Astrocyte (in vitro differentiated cells and primary cell): ENCODE measurements at regions not wholly inside any gene's neighbourhood (a gene's known extent, or its start where the extent isn't known, plus 50 kb on each side); places are given as distances from the start of the nearest gene placed in this dataset.

Experiments used
- DNase-seq: peaks from one replicate; pipeline ENCODE4 v3.0.0-alpha.2; 2010; ENCODE audit warnings: low read depth
- FAIRE-seq: peaks from 2 replicates; lab custom pipeline; 2011; peaks lifted over from hg19 to GRCh38; lab: Jason Lieb, UNC
- H2AFZ ChIP-seq: 2 replicates; pipeline ENCODE4 v1.6.0; 2012; ENCODE audit warnings: low read depth, low read length, inconsistent platforms
- H3K27ac ChIP-seq: 2 replicates; pipeline ENCODE4 v1.5.1; 2011; ENCODE audit warnings: low read depth, low read length, inconsistent platforms
- H3K27me3 ChIP-seq: 2 replicates; pipeline ENCODE4 v1.6.0; 2011; ENCODE audit warnings: low read length, inconsistent platforms; ENCODE audit not compliant: insufficient read depth
- H3K36me3 ChIP-seq: 2 replicates; pipeline ENCODE4 v1.5.1; 2011; ENCODE audit warnings: low read length, inconsistent platforms; ENCODE audit not compliant: insufficient read depth
- H3K4me1 ChIP-seq: 2 replicates; pipeline ENCODE4 v1.5.1; 2011; ENCODE audit warnings: low read length, inconsistent platforms; ENCODE audit not compliant: insufficient read depth
- H3K4me2 ChIP-seq: 2 replicates; pipeline ENCODE4 v1.6.0; 2012; ENCODE audit warnings: low read length, inconsistent platforms
- H3K4me3 ChIP-seq: 2 replicates; pipeline ENCODE4 v1.5.1; 2011; ENCODE audit warnings: low read depth, mild to moderate bottlenecking, low read length, inconsistent platforms; ENCODE audit not compliant: insufficient read depth
- H3K79me2 ChIP-seq: 2 replicates; pipeline ENCODE4 v1.6.0; 2012; ENCODE audit warnings: mild to moderate bottlenecking, low read length, inconsistent platforms; ENCODE audit not compliant: insufficient read depth
- H3K9ac ChIP-seq: 2 replicates; pipeline ENCODE4 v1.6.0; 2012; ENCODE audit warnings: mild to moderate bottlenecking, low read length, inconsistent platforms
- H3K9me3 ChIP-seq: 2 replicates; pipeline ENCODE4 v1.5.1; 2012; ENCODE audit warnings: low read depth, mild to moderate bottlenecking, low read length, inconsistent platforms; ENCODE audit not compliant: insufficient read depth
- H4K20me1 ChIP-seq: 2 replicates; pipeline ENCODE4 v1.6.0; 2012; ENCODE audit warnings: low read length, inconsistent platforms; ENCODE audit not compliant: insufficient read depth
- H3K27ac Mint-ChIP-seq: one replicate; pipeline ENCODE4 v1.8.0; 2021; ENCODE audit warnings: mild to moderate bottlenecking, mixed read lengths; ENCODE audit not compliant: unreplicated experiment
- H3K27me3 Mint-ChIP-seq: one replicate; pipeline ENCODE4 v1.8.0; 2021; ENCODE audit warnings: low read depth, mixed read lengths; ENCODE audit not compliant: unreplicated experiment
- H3K36me3 Mint-ChIP-seq: one replicate; pipeline ENCODE4 v1.8.0; 2021; ENCODE audit warnings: low read depth, mixed read lengths; ENCODE audit not compliant: unreplicated experiment
- H3K4me1 Mint-ChIP-seq: one replicate; pipeline ENCODE4 v1.8.0; 2021; ENCODE audit warnings: low read depth, mixed read lengths; ENCODE audit not compliant: unreplicated experiment
- H3K4me3 Mint-ChIP-seq: one replicate; pipeline ENCODE4 v1.8.0; 2021; ENCODE audit warnings: mild to moderate bottlenecking, moderate library complexity, mixed read lengths; ENCODE audit not compliant: unreplicated experiment
- H3K9me3 Mint-ChIP-seq: one replicate; pipeline ENCODE4 v1.8.0; 2021; ENCODE audit warnings: mild to moderate bottlenecking, mixed read lengths; ENCODE audit not compliant: unreplicated experiment
- CTCF ChIP-seq: IDR thresholded peaks from 2 replicates; pipeline ENCODE4 v1.5.1; 2011; ENCODE audit warnings: low read depth, mild to moderate bottlenecking, inconsistent platforms, low read length, moderate library complexity; ENCODE audit not compliant: insufficient read depth
- EZH2 ChIP-seq: IDR thresholded peaks from 2 replicates; pipeline ENCODE4 v1.6.1; 2012; ENCODE audit warnings: mild to moderate bottlenecking, low read length, inconsistent platforms; ENCODE audit not compliant: insufficient read depth

GRCh38 chr6:66357781-66358180, 650.8 kb upstream of the EYS start:
- H4K20me1 ChIP-seq = no peaks in the 10 kb centered on the region
- no peak for DNase-seq
- FAIRE-seq = no peak

GRCh38 chr6:66355471-66355870, 648.4 kb upstream of the EYS start:
- H3K9me3 Mint-ChIP-seq = no peaks in the 10 kb centered on the region
- no peaks in the 10 kb centered on the region for H3K4me1 ChIP-seq
- H3K79me2 ChIP-seq = no peaks in the 10 kb centered on the region
- H3K4me2 ChIP-seq = no peak overlapping the region
- H3K4me3 Mint-ChIP-seq = no peak overlapping the region
- DNase-seq (no peak), FAIRE-seq (no peak)
- H3K9ac ChIP-seq = no peak overlapping the region
- H3K4me3 ChIP-seq = no peak overlapping the region
- no peaks in the 10 kb centered on the region for H3K9me3 ChIP-seq
- no peak overlapping the region for H3K27ac ChIP-seq
- TF ChIP-seq EZH2 (no peak), CTCF (no peak)
- H3K27me3 Mint-ChIP-seq = no peaks in the 10 kb centered on the region
- H3K4me1 Mint-ChIP-seq = no peaks in the 10 kb centered on the region
- H3K27ac Mint-ChIP-seq = no peak overlapping the region
- H4K20me1 ChIP-seq = no peaks in the 10 kb centered on the region
- H3K27me3 ChIP-seq = no peaks in the 10 kb centered on the region
- H3K36me3 Mint-ChIP-seq = no peaks in the 10 kb centered on the region
- H3K36me3 ChIP-seq = no peaks in the 10 kb centered on the region
- no peak overlapping the region for H2AFZ ChIP-seq

More at GRCh38 chr6:66357781-66358180, 650.8 kb upstream of the EYS start:
- Histone ChIP-seq H3K4me2 (no peak overlapping the region), H3K4me3 (no peak overlapping the region), H3K79me2 (no peaks in the 10 kb centered on the region), H3K36me3 (no peaks in the 10 kb centered on the region), H3K27ac (no peak overlapping the region), H3K4me1 (no peaks in the 10 kb centered on the region), H3K9me3 (no peaks in the 10 kb centered on the region), H2AFZ (no peak overlapping the region), H3K9ac (no peak overlapping the region), H3K27me3 (no peaks in the 10 kb centered on the region)
- Mint-ChIP-seq H3K4me3 (no peak overlapping the region), H3K4me1 (no peaks in the 10 kb centered on the region), H3K36me3 (no peaks in the 10 kb centered on the region), H3K9me3 (no peaks in the 10 kb centered on the region), H3K27me3 (peaks cover 1% of the 10 kb centered on the region), H3K27ac (no peak overlapping the region)
- TF ChIP-seq EZH2 = no peak
- no peak for TF ChIP-seq CTCF

- Mint-ChIP-seq H3K27ac (no peak overlapping the region), H3K27me3 (no peaks in the 10 kb centered on the region), H3K4me3 (no peak overlapping the region), H3K36me3 (no peaks in the 10 kb centered on the region), H3K4me1 (no peaks in the 10 kb centered on the region), H3K9me3 (no peaks in the 10 kb centered on the region)
- Histone ChIP-seq H3K4me2 (no peak overlapping the region), H3K36me3 (no peaks in the 10 kb centered on the region), H3K79me2 (no peaks in the 10 kb centered on the region), H3K27ac (no peak overlapping the region), H2AFZ (no peak overlapping the region), H3K4me1 (no peaks in the 10 kb centered on the region), H3K4me3 (no peak overlapping the region), H4K20me1 (no peaks in the 10 kb centered on the region), H3K27me3 (no peaks in the 10 kb centered on the region), H3K9me3 (no peaks in the 10 kb centered on the region), H3K9ac (no peak overlapping the region)
- FAIRE-seq = no peak
- TF ChIP-seq EZH2 (no peak), CTCF (no peak)
- no peak for DNase-seq
Observed at GRCh38 chr6:66344796-66345195, 637.8 kb upstream of the EYS start.
